ENCODE measurements at regions not wholly inside any gene's neighbourhood (a gene's known extent, or its start where the extent isn't known, plus 50 kb on each side); places are given as distances from the start of the nearest gene placed in this dataset.

DNA sequence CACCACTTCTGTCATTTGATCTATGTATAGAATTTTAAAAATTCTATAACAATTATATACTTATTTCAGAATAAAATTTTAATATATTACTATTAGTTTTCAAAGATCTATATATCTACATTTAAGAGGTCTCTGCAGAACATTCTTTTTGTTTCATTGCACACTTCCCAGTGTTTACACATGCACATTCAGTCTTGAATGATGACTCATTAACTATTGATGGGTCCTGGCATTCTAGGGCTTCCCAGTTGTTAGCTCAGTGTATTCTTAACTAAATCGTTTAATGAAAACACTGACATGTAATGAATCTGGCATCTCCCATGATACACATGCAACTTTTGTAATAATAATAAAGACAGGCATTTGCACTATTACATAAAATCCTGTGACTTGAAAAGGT, 324.6 kb downstream of the KLF12 start:
- Histone ChIP-seq H3K36me3 (ENCODE audit: control insufficient read depth, insufficient read depth, low read length) (peaks cover 3% of the 10 kb centered on the region), H4K20me1 (ENCODE audit: insufficient read depth, low read length) (no peaks in the 10 kb centered on the region; the same call in 1 of the 2 replicates), H3K9me1 (ENCODE audit: insufficient read depth, low read length) (peaks cover 8% of the 10 kb centered on the region; the same call in 1 of the 2 replicates), H3K18ac (ENCODE audit: low read depth, low read length) (no peak overlapping the region), H3K14ac (replicated peaks; ENCODE audit: low read depth, low read length) (no peak overlapping the region), H3K4me2 (ENCODE audit: low read depth, low read length) (no peak overlapping the region), H2BK120ac (ENCODE audit: low read depth, low read length) (no peak overlapping the region), H4K5ac (ENCODE audit: low read depth, low read length) (no peak overlapping the region), H3K56ac (ENCODE audit: extremely low read depth, insufficient read depth, low read length) (no peak overlapping the region), H4K91ac (ENCODE audit: insufficient read depth, low read depth, low read length) (no peak overlapping the region), H3K9ac (ENCODE audit: low read depth, low read length) (no peak overlapping the region), H3K23ac (ENCODE audit: low read depth, low read length) (no peak overlapping the region), H3K4me1 (ENCODE audit: control insufficient read depth, insufficient read depth, low read length) (peaks cover 10% of the 10 kb centered on the region), H3K9me3 (ENCODE audit: control insufficient read depth, insufficient read depth, low read length) (no peaks in the 10 kb centered on the region), H3K27me3 (ENCODE audit: control insufficient read depth, insufficient read depth, low read length) (no peaks in the 10 kb centered on the region), H2AFZ (replicated peaks; ENCODE audit: low read length, poor library complexity) (no peak overlapping the region), H3K79me1 (ENCODE audit: low read depth in 1 of 2, low read length in 2 of 2) (peaks cover 5 to 22% of the 10 kb centered on the region in 2 experiments; a peak in 3 of 4 replicates), H3K4ac (ENCODE audit: low read depth, low read length) (peak overlapping the region; percentile 76; the same call in 1 of the 2 replicates), H4K8ac (ENCODE audit: low read depth in 2 of 2, low read length in 2 of 2) (0 out of 4 replicates have a peak overlapping the region, but pooled peaks of 1 of the 2 experiments have one; percentile 72), H2AK5ac (ENCODE audit: low read depth, low read length) (0 out of 2 replicates have a peak overlapping the region, but pooled peaks have one; percentile 65), H3K4me3 (ENCODE audit: insufficient read depth, low read depth, low read length) (no peak overlapping the region), H2BK15ac (ENCODE audit: low read depth, low read length) (no peak overlapping the region), H2BK5ac (ENCODE audit: low read depth, low read length, poor library complexity, severe bottlenecking) (peak overlapping the region; percentile 78), H2BK20ac (ENCODE audit: low read depth, low read length) (0 out of 2 replicates have a peak overlapping the region, but pooled peaks have one; percentile 73), H3K27ac (ENCODE audit: insufficient read depth, low read length) (peak overlapping the region; percentile 70), H2AK9ac (replicated peaks; ENCODE audit: low read depth, low read length, poor library complexity) (no peak overlapping the region)
- ChIA-PET POLR2A (ENCODE audit: unreplicated experiment) (no interaction called here), CTCF (interaction anchor here (0.7 kb wide), 1 partner anchor 63 kb away, joined by 3 read pairs; no protein-coding TSS in a partner anchor)
- intact Hi-C loops (cut with micrococcal nuclease) (no loop called here), in situ Hi-C loops (cut with MboI; ENCODE audit: low sequenced_read_pairs) (no loop called here), dilution Hi-C loops (cut with HindIII; ENCODE audit: low sequenced_read_pairs, unreplicated experiment) (no loop called here)
- ATAC-seq (ENCODE audit: low read depth) (peak; percentile 90), DNase-seq (peak; percentile 87)
- WGBS, 2 experiments (ENCODE audit: extremely low coverage in 2 of 2, insufficient read length in 1 of 2): no CpG with 5 or more reads among the region's 1 CpG
- no TSS peak for BruUV-seq (replicated peaks)
- TF ChIP-seq, protein P1, sequence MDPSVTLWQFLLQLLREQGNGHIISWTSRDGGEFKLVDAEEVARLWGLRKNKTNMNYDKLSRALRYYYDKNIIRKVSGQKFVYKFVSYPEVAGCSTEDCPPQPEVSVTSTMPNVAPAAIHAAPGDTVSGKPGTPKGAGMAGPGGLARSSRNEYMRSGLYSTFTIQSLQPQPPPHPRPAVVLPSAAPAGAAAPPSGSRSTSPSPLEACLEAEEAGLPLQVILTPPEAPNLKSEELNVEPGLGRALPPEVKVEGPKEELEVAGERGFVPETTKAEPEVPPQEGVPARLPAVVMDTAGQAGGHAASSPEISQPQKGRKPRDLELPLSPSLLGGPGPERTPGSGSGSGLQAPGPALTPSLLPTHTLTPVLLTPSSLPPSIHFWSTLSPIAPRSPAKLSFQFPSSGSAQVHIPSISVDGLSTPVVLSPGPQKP (IDR thresholded peaks at IDR 0.05; ENCODE audit: borderline replicate concordance, low read depth, low read length): no peak
- TF ChIP-seq MAZ (IDR thresholded peaks at IDR 0.05; ENCODE audit: borderline replicate concordance, low read depth, low read length) (no peak), BHLHE40 (IDR thresholded peaks at IDR 0.05; ENCODE audit: low read depth, low read length) (peak; percentile 59), CHD1 (IDR thresholded peaks at IDR 0.05; ENCODE audit: low read depth, low read length) (no peak), MXI1 (IDR thresholded peaks at IDR 0.05; ENCODE audit: borderline replicate concordance, low read depth, low read length) (no peak), MAFK (IDR thresholded peaks at IDR 0.05; ENCODE audit: low read depth, low read length) (no peak), FOS (IDR thresholded peaks at IDR 0.05; ENCODE audit: low read depth, low read length) (peak; percentile 82), RAD21 (IDR thresholded peaks at IDR 0.05; ENCODE audit: low read length) (no peak), RCOR1 (IDR thresholded peaks at IDR 0.05; ENCODE audit: insufficient replicate concordance, low read length) (no peak), NFE2L2 (IDR thresholded peaks at IDR 0.05; ENCODE audit: low read depth, low read length) (no peak), CEBPB (IDR thresholded peaks at IDR 0.05; ENCODE audit: low read depth, low read length) (no peak), SMC3 (IDR thresholded peaks at IDR 0.05; ENCODE audit: low read depth, low read length) (no peak), RFX5 (IDR thresholded peaks at IDR 0.05; ENCODE audit: low read depth, low read length) (no peak), POLR2A (IDR thresholded peaks at IDR 0.05; ENCODE audit: low read depth, low read length) (no peak)
- TF ChIP-seq, protein P2, sequence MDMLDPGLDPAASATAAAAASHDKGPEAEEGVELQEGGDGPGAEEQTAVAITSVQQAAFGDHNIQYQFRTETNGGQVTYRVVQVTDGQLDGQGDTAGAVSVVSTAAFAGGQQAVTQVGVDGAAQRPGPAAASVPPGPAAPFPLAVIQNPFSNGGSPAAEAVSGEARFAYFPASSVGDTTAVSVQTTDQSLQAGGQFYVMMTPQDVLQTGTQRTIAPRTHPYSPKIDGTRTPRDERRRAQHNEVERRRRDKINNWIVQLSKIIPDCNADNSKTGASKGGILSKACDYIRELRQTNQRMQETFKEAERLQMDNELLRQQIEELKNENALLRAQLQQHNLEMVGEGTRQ (IDR thresholded peaks at IDR 0.05; ENCODE audit: low read depth, low read length): no peak
- TF ChIP-seq, protein P3, sequence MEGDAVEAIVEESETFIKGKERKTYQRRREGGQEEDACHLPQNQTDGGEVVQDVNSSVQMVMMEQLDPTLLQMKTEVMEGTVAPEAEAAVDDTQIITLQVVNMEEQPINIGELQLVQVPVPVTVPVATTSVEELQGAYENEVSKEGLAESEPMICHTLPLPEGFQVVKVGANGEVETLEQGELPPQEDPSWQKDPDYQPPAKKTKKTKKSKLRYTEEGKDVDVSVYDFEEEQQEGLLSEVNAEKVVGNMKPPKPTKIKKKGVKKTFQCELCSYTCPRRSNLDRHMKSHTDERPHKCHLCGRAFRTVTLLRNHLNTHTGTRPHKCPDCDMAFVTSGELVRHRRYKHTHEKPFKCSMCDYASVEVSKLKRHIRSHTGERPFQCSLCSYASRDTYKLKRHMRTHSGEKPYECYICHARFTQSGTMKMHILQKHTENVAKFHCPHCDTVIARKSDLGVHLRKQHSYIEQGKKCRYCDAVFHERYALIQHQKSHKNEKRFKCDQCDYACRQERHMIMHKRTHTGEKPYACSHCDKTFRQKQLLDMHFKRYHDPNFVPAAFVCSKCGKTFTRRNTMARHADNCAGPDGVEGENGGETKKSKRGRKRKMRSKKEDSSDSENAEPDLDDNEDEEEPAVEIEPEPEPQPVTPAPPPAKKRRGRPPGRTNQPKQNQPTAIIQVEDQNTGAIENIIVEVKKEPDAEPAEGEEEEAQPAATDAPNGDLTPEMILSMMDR (conservative IDR thresholded peaks at IDR 0.05; ENCODE audit: low read depth, low read length): no peak
